H9 (cell line): ENCODE measurements at regions not wholly inside any gene's neighbourhood (a gene's known extent, or its start where the extent isn't known, plus 50 kb on each side); places are given as distances from the start of the nearest gene placed in this dataset.

Source experiments
- DNase-seq: peaks from one replicate; pipeline ENCODE4 v3.0.0-alpha.2; 2017
- H2AFZ ChIP-seq: one replicate; pipeline ENCODE4 v1.6.1; 2013; ENCODE audit warnings: mild to moderate bottlenecking, low read length, control low read depth, moderate library complexity
- H2AK5ac ChIP-seq: 2 replicates; pipeline ENCODE4 v1.6.1; 2013; ENCODE audit warnings: low read length, control low read depth, mixed read lengths; ENCODE audit not compliant: insufficient read length
- H2BK120ac ChIP-seq: one replicate; pipeline ENCODE4 v1.6.1; 2013; ENCODE audit warnings: low read depth, mild to moderate bottlenecking, low read length, control low read depth, inconsistent platforms; ENCODE audit not compliant: poor library complexity, severe bottlenecking
- H2BK12ac ChIP-seq: 2 replicates; pipeline ENCODE4 v1.6.1; 2013; ENCODE audit warnings: low read length, control low read depth, mixed read lengths, low read depth; ENCODE audit not compliant: insufficient read length
- H2BK15ac ChIP-seq: 2 replicates; pipeline ENCODE4 v1.6.1; 2013; ENCODE audit warnings: low read depth, low read length, control low read depth
- H2BK20ac ChIP-seq: one replicate; pipeline ENCODE4 v1.6.1; 2013; ENCODE audit warnings: low read depth, mild to moderate bottlenecking, low read length, control low read depth, inconsistent platforms; ENCODE audit not compliant: poor library complexity, severe bottlenecking
- H2BK5ac ChIP-seq: 2 replicates; pipeline ENCODE4 v1.6.1; 2013; ENCODE audit warnings: low read length, control low read depth, mixed read lengths; ENCODE audit not compliant: insufficient read length
- H3K14ac ChIP-seq: 2 replicates; pipeline ENCODE4 v1.6.1; 2013; ENCODE audit warnings: low read length, control low read depth; ENCODE audit not compliant: insufficient read depth
- H3K18ac ChIP-seq: 2 replicates; pipeline ENCODE4 v1.6.1; 2013; ENCODE audit warnings: low read depth, mild to moderate bottlenecking, mixed read lengths, low read length, control low read depth; ENCODE audit not compliant: insufficient read length
- H3K23ac ChIP-seq: 2 replicates; pipeline ENCODE4 v1.6.1; 2013; ENCODE audit warnings: low read length, control low read depth, mixed read lengths, low read depth; ENCODE audit not compliant: insufficient read length
- H3K23me2 ChIP-seq: 2 replicates; pipeline ENCODE4 v1.6.1; 2013; ENCODE audit warnings: low read depth, mild to moderate bottlenecking, mixed read lengths, low read length, control low read depth; ENCODE audit not compliant: insufficient read length, poor library complexity, severe bottlenecking
- H3K27ac ChIP-seq: 2 replicates; pipeline ENCODE4 v1.5.1; 2013; ENCODE audit warnings: low read length, control low read depth, mixed read lengths, low read depth; ENCODE audit not compliant: insufficient read length
- H3K27me3 ChIP-seq: 2 replicates; pipeline ENCODE4 v1.6.1; 2013; ENCODE audit warnings: low read length, control low read depth, inconsistent platforms; ENCODE audit not compliant: insufficient read depth
- H3K4ac ChIP-seq: 2 replicates; pipeline ENCODE4 v1.6.1; 2013; ENCODE audit warnings: low read depth, mild to moderate bottlenecking, control low read depth, inconsistent platforms, low read length, moderate library complexity
- H3K4me1 ChIP-seq: 2 replicates; pipeline ENCODE4 v1.6.1; 2013; ENCODE audit warnings: low read length, control low read depth, inconsistent platforms; ENCODE audit not compliant: insufficient read depth
- H3K4me2 ChIP-seq: 2 replicates; pipeline ENCODE4 v1.6.1; 2013; ENCODE audit warnings: low read length, control low read depth, mixed read lengths; ENCODE audit not compliant: insufficient read length, insufficient read depth
- H3K56ac ChIP-seq: 2 replicates; pipeline ENCODE4 v1.6.1; 2013; ENCODE audit warnings: low read depth, mild to moderate bottlenecking, mixed read lengths, low read length, control low read depth; ENCODE audit not compliant: insufficient read length
- H3K79me1 ChIP-seq: 2 replicates; pipeline ENCODE4 v1.6.1; 2013; ENCODE audit warnings: low read depth, mild to moderate bottlenecking, moderate library complexity, low read length, control low read depth, inconsistent platforms; ENCODE audit not compliant: insufficient read depth, poor library complexity, severe bottlenecking
- H3K79me2 ChIP-seq: 2 replicates; pipeline ENCODE4 v1.6.1; 2013; ENCODE audit warnings: low read length, control low read depth, inconsistent platforms; ENCODE audit not compliant: insufficient read depth
- H3K9ac ChIP-seq: 2 replicates; pipeline ENCODE4 v1.6.1; 2013; ENCODE audit warnings: low read length, control low read depth, mixed read lengths; ENCODE audit not compliant: insufficient read length; ENCODE audit errors: extremely low read depth
- H3K9me3 ChIP-seq: one replicate; pipeline ENCODE4 v1.6.1; 2013; ENCODE audit warnings: low read depth, low read length, inconsistent platforms; ENCODE audit not compliant: control insufficient read depth
- H3T11ph ChIP-seq: one replicate; pipeline ENCODE4 v1.6.1; 2013; ENCODE audit warnings: mild to moderate bottlenecking, low read length, control low read depth, inconsistent platforms
- H4K20me1 ChIP-seq: one replicate; pipeline ENCODE4 v1.6.1; 2013; ENCODE audit not compliant: control insufficient read depth, insufficient read length, insufficient read depth
- H4K5ac ChIP-seq: 2 replicates; pipeline ENCODE4 v1.6.1; 2013; ENCODE audit warnings: low read depth, mild to moderate bottlenecking, mixed read lengths, low read length, control low read depth; ENCODE audit not compliant: insufficient read length
- H4K8ac ChIP-seq: replicated peaks from 2 replicates; pipeline ENCODE4 v1.6.1; 2013; ENCODE audit warnings: low read length, control low read depth, mixed read lengths, low read depth; ENCODE audit not compliant: insufficient read length
- H4K91ac ChIP-seq: 2 replicates; pipeline ENCODE4 v1.6.1; 2013; ENCODE audit warnings: low read depth, mild to moderate bottlenecking, moderate library complexity, mixed read lengths, low read length, control low read depth; ENCODE audit not compliant: insufficient read length
- H3K27ac Mint-ChIP-seq, 3 experiments: 2 replicates in 2 of 3; 3 replicates in 1 of 3; pipeline ENCODE4 v1.8.0; 2020 to 2021; ENCODE audit warnings: mixed read lengths in 3 of 3, mild to moderate bottlenecking in 1 of 3, moderate library complexity in 1 of 3
- H3K27me3 Mint-ChIP-seq: 2 replicates; pipeline ENCODE4 v1.8.0; 2021; ENCODE audit warnings: low read depth, mild to moderate bottlenecking, moderate library complexity, mixed read lengths
- H3K36me3 Mint-ChIP-seq, 3 experiments: 2 replicates in 2 of 3; 3 replicates in 1 of 3; pipeline ENCODE4 v1.8.0; 2020 to 2021; ENCODE audit warnings: low read depth in 3 of 3, mixed read lengths in 3 of 3; ENCODE audit not compliant: insufficient read depth in 1 of 3
- H3K4me1 Mint-ChIP-seq, 2 experiments: 2 replicates each; pipeline ENCODE4 v1.8.0; 2020; ENCODE audit warnings: mixed read lengths in 2 of 2
- H3K4me3 Mint-ChIP-seq, 2 experiments: 2 replicates in 1 of 2; 3 replicates in 1 of 2; pipeline ENCODE4 v1.8.0; 2020 to 2021; ENCODE audit warnings: mild to moderate bottlenecking in 2 of 2, mixed read lengths in 2 of 2, moderate library complexity in 1 of 2
- H3K9me3 Mint-ChIP-seq, 2 experiments: 2 replicates in 1 of 2; 3 replicates in 1 of 2; pipeline ENCODE4 v1.8.0; 2020; ENCODE audit warnings: mild to moderate bottlenecking in 2 of 2, mixed read lengths in 2 of 2, moderate library complexity in 1 of 2
- WGBS: extraction: QIAGEN DNeasy Blood & Tissue Kit; methylation state at CpG from one replicate; pipeline ENCODE4 v1.1.7; 2013; ENCODE audit warnings: missing lambda C conversion rate, low lambda C conversion rate, mixed read lengths; ENCODE audit not compliant: insufficient read length; ENCODE audit errors: extremely low coverage; 5-methylcytosine and 5-hydroxymethylcytosine counted together
- TF ChIP-seq, protein P1 (sequence below): fragments of 200-600 bp; sonication (generic); conservative IDR thresholded peaks from 3 replicates; pipeline ENCODE4 v1.8.0; 2021; ENCODE audit warnings: antibody characterized with exemption, mild to moderate bottlenecking

DNA sequence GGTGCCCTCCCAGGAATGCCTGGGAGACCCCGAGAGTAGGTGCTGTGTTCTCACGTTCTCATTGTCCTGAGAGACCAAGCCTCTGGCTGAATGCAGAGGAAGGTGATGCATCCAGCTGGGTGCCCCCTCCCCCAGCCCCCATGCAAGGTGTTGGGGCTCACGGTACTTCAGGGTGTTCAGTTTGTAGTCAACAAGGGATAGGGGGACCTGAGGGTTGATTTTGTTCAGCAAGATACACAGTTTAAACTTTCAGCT, 60.4 kb upstream of the DUSP5 start:
- H3K4me2 ChIP-seq = no peak overlapping the region
- no CpG with 5 or more reads among the region's 3 CpGs for WGBS
- no peak overlapping the region for H2BK15ac ChIP-seq
- H4K8ac ChIP-seq = no peak overlapping the region
- no peak overlapping the region for H2BK120ac ChIP-seq
- no peak overlapping the region for H3T11ph ChIP-seq
- H3K27me3 Mint-ChIP-seq = no peaks in the 10 kb centered on the region
- H3K4ac ChIP-seq = no peak overlapping the region
- no peak overlapping the region for H2BK20ac ChIP-seq
- no peaks in the 10 kb centered on the region for H3K9me3 ChIP-seq
- H3K27me3 ChIP-seq = no peaks in the 10 kb centered on the region
- no peak overlapping the region for H3K56ac ChIP-seq
- no peak overlapping the region for H4K5ac ChIP-seq
- no peak overlapping the region for H3K4me3 Mint-ChIP-seq
- no peak overlapping the region for H3K23ac ChIP-seq
- H2AFZ ChIP-seq = no peak overlapping the region
- H3K79me2 ChIP-seq = no peaks in the 10 kb centered on the region
- peaks cover 13 to 14% of the 10 kb centered on the region in 2 experiments for H3K4me1 Mint-ChIP-seq
- no peak overlapping the region for H3K9ac ChIP-seq
- no peak overlapping the region for H4K91ac ChIP-seq
- no peaks in the 10 kb centered on the region; a peak in 1 of 7 replicates for H3K36me3 Mint-ChIP-seq
- H3K27ac Mint-ChIP-seq = no peak overlapping the region
- no peaks in the 10 kb centered on the region for H4K20me1 ChIP-seq
- H2BK5ac ChIP-seq = no peak overlapping the region
- no peak overlapping the region for H2BK12ac ChIP-seq
- no peak overlapping the region for H3K27ac ChIP-seq
- no peaks in the 10 kb centered on the region for H3K4me1 ChIP-seq
- no peaks in the 10 kb centered on the region; a peak in 2 of 5 replicates for H3K9me3 Mint-ChIP-seq
- DNase-seq = no peak
- no peak overlapping the region for H3K18ac ChIP-seq
- H3K23me2 ChIP-seq = no peaks in the 10 kb centered on the region
- no peak overlapping the region for H3K14ac ChIP-seq
- H2AK5ac ChIP-seq = no peak overlapping the region
- TF ChIP-seq, protein P1, sequence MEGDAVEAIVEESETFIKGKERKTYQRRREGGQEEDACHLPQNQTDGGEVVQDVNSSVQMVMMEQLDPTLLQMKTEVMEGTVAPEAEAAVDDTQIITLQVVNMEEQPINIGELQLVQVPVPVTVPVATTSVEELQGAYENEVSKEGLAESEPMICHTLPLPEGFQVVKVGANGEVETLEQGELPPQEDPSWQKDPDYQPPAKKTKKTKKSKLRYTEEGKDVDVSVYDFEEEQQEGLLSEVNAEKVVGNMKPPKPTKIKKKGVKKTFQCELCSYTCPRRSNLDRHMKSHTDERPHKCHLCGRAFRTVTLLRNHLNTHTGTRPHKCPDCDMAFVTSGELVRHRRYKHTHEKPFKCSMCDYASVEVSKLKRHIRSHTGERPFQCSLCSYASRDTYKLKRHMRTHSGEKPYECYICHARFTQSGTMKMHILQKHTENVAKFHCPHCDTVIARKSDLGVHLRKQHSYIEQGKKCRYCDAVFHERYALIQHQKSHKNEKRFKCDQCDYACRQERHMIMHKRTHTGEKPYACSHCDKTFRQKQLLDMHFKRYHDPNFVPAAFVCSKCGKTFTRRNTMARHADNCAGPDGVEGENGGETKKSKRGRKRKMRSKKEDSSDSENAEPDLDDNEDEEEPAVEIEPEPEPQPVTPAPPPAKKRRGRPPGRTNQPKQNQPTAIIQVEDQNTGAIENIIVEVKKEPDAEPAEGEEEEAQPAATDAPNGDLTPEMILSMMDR = no peak
- H3K79me1 ChIP-seq = no peaks in the 10 kb centered on the region
